CD4-positive, alpha-beta T cell treated with Interleukin-6 at 100 ng/mL for 8 hours (primary cell): ENCODE measurements at regions not wholly inside any gene's neighbourhood (a gene's known extent, or its start where the extent isn't known, plus 50 kb on each side); places are given as distances from the start of the nearest gene placed in this dataset.
"Not testable (repeated sequence)": the region's sequence is repeated elsewhere in the genome, so short reads cannot be mapped to it uniquely, and the experiment has no call there.

Source experiments
- DNase-seq: peaks from one replicate; pipeline ENCODE4 v3.0.0-alpha.2; 2020; ENCODE audit warnings: mixed read lengths, low spot score

DNA sequence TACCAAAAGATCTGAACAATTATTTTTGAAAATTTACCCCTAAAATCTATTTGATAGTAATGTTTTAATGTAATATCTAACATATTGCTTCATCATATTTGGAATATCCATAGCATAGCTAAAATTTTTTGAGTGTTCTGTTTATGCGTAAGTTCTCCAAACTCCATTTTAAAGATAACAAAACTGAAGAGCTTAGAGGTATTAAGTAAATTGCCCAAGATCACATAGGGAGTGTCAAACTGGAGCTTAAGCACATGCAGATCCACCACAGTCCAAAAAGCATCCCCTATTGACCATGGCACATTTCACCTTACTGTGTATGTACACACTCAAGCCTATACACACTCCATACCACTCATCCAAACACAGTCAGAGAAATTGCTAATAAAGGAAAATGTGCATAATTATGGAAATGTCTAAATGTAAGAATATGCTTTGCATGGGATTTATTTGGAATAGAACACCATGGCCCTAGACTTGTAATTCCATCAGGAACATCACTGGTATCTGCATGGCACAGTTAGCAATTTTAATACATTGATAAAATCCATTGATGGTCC, 85.2 kb upstream of the TGFBR2 start:
- no peak for DNase-seq

DNA sequence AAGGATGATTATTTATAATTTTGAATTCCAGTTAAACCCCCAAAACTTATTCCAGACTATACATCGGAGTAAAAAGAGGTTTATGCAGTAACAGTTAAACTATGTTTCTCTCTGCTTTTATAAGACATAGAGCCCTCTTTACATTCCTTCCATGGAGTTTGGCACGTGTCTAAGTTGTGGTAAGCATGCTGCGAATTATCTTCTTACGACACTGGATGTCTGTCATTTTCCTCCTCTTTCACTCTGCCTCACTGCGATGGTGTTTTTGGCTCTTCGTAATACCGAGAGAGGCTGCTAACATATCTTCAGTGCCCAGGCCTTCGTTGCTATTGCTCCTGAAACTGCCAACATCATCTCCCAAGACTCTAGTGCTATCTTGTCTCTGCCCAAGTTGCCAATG, 83.9 kb upstream of the TGFBR2 start:
- DNase-seq, result no peak

DNA sequence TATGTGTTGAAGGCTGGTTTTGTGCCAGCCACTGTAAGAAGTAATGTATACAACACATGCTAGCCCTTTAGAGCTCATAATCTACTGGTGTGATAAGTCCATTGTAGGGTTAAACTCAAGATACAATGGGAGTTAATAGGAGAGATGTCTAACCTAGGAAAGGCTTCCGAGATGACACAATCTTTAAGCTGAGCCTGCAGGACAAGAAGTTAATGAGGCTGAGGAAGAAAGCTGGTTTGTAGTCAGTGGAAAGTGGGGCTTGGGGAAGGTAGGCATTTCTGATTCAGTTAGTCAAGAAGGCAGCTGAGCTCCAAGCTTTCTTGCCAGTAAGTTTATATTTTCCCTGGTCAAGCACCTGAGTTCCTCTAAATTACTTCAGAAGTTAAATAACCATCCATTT, 83.0 kb upstream of the TGFBR2 start:
- no peak for DNase-seq

DNA sequence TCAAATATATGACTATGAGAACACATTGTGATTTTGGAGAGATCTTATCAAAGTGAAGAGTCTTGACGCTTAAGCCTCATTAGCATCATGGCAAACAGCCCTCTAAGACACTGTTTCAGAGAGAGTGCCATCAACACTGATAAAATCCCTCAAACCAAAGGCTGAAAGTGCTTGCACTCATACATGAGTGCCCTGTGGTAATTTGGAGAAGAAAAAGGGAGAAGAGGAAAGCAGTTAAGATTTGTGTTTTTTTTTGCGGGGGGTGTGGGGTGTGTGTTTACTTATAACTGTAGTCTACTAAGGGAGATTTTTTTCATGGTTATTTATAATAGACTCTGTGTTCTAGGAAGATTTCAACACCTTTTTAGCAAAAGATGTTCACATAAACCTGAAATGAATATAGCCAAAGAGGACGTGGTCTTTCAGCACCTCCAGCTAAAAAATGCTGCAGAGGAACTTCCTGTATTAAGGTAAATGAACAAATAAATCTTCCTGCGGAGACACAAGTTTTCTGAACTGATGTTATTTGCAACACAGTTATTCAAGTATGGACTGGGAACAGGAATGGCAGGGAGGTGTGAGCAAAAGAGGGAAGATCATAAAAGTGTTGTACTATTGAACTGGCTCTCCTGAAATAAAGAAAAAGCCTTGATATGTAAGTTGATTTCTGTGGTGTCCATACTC, 81.9 kb upstream of the TGFBR2 start:
- DNase-seq, result no peak

DNA sequence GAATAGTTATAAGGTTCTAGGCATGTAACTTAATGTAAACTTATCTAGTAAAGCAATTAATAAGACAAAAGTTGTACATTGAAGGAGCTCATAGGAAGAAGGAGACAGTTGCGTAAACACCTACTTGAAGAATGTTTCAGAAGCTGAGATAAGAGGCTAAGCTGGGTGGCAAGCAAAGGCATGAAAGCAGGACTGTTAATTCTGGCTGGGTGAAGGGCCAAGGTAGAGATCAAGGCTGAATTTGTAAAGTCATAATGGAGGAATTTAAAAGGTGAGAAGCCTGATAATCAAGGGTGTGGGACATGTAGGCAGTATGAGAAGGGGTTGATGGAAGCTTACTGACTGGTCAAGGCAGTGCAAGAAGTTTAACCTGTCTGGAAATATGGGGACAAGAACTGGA, 80.4 kb upstream of the TGFBR2 start:
- no peak for DNase-seq

DNA sequence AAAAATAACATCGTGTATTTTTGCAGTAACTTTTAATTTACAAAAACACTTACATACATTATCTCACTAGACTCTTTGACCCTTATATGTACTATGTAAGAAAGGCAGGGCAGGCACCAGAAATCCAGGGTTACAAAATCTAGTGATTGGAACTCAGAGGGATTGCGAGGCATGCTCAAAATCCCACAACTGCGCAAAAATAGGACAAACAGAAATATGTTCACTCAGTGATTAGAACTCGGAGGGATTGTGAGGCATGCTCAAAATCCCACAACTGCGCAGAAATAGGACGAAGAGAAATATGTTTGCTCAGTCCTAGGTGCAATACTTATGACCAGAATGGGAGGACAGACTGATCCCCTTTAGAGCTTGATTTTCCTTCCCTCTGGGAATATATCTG, 79.2 kb upstream of the TGFBR2 start:
- no peak for DNase-seq

DNA sequence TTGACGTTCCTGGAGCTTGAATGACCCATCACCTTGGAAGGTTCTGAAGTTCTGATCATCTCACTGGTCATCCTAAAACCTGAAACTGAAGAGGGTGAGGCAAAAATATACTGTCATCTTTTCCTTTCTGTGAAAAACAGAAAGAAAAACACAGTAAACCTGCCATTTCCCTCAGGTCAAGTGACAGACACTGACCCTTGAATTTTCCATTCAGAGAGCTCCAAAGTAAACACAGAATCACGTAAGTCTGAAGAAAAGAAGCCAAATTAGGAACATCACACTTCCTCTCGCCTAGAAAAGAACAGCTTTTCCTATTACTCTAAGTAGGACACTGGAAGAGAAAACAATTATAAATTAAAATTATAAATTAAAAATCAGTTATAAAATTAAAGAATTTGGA, 78.7 kb upstream of the TGFBR2 start:
- DNase-seq, result no peak

DNA sequence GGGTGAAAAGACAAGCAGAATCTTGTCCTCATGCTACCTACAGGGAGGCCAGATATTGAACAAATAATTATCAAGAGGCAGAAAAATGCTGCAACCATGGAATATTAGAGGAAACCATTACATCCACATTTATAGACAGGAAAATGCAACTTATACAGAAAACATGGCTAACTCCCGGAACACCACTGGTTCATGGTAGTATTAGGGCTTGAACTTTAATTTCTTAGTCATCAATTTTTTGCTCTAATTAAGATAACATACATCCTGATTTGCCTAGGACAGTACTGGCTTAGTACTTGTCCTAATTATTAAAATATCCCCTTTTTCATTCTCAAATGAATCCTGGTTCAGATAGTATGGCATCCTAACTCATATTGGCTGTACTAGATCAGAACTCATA, 76.3 kb upstream of the TGFBR2 start:
- DNase-seq, result no peak

DNA sequence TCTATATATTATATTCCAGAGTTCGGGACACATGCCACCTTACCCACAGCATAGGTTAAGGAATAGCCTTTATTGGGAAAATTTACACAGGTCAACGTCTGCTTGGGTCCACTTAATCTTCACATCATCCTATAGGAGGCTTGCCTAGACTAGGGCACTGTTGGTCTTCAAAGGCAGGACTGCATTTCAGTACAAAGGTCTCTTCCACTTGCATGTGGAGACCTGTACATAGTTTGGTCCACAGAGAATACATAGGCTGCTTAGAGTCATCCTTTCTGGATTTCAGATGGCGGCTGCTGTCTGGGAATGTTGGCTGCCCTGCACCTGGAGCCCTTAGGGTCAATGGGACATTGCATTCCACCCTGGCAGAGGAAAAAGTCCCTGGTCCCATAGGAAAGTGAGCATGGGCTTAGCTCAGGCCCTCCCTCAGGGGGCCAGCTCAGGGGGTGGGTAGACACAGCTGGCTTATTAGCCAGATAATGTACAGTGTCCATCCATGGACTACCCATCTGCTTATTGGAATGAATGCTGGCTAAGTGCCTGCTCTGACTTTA, 75.3 kb upstream of the TGFBR2 start:
- DNase-seq, result no peak

DNA sequence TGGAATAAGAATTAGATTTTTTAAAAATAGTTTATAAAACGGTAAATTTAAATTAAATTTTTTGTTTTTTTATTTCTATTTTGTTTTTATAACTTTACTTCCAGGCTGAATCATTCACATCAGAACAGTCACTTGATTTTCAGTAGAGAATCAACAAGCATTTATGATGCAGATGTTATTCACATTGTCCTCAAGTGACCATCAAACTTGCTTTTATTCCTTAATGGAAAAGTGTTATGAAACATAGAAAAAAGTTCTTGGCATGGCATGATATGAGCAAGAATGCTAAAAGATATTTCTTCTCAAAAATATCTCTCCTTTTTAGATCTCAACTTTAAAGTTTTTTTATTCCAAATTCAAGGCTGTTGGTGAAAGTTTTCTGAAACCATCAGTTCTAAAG, 70.9 kb upstream of the TGFBR2 start:
- no peak for DNase-seq

DNA sequence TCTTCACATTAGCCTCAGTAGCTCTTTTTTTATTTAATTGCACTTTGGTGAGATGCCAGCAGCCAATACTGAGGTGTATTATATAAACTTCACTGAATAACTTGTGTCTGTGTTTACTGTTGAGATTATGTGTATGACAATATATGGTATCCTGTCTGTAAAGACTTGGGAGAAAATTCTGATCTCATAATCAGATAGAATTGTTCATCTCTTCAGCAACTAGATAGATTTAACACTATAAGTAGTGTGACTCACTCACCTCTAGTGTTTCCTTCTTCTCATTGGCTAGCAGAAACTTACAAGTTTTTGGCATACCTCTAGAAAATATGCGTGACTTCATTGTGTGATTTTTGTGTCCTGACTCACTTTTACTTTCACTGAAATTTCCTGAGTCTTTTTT, 67.6 kb upstream of the TGFBR2 start:
- DNase-seq, result no peak

DNA sequence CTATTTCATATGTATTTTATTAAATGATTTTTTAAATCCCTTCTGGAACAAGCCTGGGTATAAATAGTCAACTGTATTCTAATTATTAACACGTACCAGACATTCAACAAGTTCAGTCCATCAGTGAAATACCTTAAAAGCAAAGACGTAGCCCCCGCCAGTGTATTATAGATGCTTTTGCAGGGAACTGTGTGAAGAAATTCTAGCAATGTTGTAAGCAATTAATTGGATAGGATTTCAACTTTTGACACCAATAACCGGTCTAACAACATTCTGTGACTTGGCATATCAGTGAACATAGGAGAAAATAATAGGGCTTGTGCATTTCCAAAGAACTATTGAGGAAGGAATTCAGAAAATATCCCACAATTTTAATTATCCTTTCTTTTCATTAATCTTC, 67.2 kb upstream of the TGFBR2 start:
- no peak for DNase-seq

DNA sequence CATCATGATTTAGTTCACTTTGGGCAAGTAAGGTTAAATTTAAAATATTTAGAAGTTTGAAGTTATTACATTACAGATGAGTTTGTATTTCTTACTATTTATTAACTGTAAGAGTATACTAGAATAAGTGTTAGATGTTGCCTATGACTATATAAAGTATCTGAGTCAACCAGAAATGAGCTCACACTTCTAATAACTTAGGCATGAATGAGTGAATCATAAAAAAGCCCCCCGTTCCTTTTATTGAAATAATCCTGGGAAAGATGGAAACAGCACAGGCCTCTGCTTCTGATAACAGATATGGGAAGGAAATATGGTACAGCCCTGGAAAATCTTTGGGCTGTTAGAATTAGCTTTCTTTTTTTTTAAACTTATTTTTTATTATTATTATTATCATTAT, 66.6 kb upstream of the TGFBR2 start:
- DNase-seq, result no peak

DNA sequence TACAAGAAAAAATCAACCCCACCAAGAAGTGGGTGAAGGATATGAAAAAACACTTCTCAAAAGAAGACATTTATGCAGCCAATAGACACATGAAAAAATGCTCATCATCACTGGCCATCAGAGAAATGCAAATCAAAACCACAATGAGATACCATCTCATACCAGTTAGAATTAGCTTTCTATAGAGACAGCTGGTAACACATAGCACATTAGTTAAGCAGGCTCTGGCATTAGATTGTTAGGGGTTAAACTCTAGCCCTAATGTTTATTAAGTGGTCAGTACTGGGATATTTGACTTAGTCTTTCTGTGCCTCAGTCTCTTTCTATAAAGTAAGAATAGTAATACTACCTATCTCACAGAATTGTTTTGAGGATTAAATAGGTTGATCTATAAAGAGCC, 65.2 kb upstream of the TGFBR2 start:
- DNase-seq, result not testable (repeated sequence)

DNA sequence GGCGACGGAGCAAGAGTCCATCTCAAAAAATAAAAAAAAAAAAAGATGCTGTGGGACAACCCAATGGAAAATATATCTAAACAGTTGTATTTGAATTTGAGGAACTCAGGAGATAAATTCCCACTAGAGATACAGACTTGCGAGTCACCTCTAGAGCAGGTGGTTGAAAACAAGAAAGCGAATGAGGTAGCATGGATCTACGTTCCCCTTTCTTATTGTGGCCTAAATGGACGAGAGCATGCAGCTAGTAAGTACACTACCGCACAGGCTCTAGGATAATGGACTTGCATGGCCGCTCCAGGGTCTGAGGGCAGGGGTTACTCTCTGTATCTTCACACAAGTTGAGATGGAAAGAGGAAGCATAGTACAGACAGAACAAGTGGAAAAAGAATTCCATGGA, 63.5 kb upstream of the TGFBR2 start:
- no peak for DNase-seq

DNA sequence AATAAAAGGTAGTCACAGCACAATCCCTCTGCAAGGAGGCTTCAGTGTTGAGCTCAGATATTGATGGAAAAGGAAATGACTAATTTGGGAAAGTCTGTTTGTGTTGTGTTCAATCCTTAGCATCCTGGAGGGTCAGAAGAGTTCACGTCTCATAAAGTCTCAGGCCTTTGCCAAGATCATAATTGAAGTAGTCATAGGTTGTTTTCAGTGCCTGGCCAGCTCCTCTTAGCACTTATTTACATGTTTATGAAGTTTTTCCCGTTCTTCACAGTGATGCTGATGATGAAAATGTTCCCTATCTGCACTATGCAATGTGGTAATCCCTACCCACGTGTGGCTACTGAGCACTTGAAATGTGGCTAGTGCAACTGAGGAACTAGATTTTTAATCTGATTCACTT, 61.6 kb upstream of the TGFBR2 start:
- no peak for DNase-seq

DNA sequence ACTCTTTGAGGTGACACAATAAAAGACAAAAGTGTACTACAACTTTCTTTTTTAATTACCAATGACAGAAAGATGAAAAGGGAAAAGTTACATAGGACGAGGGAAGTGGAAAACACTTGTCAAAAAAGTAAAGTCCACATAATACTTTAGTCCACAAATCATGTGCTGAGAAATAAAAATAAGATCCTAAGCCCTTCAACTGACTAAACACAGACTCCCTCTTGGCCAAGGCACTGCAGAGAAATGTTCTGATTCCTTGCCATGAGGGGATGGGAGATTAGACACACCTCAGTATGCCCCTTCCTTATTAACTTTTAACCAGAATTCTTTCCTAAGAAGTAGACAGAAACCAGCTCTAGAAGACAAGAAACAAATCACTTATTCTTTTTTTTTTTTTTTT, 59.5 kb upstream of the TGFBR2 start:
- no peak for DNase-seq

DNA sequence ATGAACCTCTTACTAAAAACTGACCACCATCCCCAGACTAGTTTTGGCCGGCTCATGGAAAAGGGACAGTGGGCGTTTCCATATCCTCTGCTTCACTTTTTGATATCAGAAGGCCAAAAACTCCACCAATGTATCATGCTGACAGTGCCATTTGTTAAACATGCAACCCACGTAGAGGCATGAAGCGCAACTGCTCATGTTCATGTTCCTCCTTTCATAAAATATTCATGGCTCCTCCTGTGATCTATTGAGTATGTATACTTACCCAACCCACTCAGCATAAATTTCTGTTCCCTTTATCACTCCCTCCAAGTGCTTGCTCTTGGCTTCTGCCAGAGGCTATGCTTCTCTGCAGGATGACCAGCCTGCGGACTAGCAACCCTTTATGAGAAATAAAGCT, 58.7 kb upstream of the TGFBR2 start:
- no peak for DNase-seq

DNA sequence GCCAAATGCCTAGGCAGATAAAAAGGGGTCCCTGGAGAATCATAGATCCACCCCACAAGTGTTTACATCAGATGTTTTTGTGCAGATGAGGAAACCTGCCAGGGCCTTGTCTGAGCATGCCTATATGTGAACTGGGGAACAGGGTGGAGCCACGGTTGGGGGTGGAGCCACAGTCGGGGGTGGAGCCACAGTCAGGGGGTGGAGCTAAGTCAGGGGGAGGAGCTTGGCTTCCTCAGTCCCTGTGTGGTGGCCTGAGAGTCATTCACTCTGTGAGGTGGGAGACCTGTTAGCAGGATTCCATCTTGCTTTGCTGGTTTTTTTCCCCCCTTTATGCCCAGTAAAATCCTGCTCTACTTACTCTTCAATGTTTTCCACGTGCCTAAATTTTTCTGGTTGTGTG, 57.8 kb upstream of the TGFBR2 start:
- DNase-seq, result no peak

DNA sequence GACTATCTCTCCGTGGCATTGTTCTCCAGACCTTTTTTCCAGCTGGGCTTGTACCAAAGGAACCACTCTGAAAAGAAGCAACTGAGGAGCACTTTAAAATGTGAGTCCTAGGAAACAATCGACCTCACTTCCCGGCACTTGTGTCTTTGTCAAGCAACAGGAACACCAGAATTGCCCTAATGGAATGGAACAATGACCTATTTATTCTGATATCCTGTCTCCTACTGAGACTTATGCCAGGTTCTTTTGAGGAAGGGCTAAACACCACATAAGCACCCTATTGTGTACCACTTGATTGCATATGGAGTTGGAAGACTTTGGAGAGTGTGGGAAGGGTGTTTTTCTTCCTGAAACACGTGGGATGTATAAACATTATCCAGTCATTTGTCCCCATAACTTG, 56.8 kb upstream of the TGFBR2 start:
- DNase-seq, result no peak

DNA sequence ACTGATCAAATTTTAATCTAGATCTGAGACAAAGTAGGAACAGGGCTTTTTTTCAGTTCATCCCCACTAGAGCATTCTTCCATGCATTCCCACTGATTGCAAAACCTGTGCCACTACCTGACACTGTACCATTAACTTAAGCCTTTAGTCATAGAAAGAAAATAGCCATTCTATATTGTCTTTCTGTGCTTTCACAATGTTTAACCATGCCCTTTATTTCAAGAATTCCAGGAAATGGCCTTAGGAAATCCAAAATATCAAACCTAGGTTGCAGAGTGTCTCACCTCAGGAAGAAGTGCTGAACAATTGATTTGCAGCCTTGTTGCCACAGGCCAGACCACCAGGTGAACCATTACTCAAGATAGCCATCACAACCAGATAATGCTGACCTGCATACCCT, 56.2 kb upstream of the TGFBR2 start:
- no peak for DNase-seq

DNA sequence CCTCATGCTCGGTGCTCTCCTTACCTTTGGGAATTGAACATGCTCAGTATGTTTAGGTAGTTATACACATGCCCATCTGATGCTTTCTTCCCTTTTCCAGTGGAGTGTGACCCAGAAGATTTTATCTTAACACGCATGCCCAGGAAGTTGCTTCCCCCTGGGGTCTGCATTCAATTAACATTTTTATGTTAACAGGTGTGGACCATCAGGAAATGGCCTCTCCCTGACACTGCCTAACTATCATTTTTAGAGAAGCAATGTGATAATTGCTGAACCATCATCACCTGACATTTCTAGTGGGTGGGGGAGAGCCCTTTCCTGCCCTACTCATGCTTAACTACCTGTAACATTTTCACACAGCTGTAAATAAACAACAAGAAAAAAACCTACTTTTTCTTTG, 55.1 kb upstream of the TGFBR2 start:
- DNase-seq, result no peak

DNA sequence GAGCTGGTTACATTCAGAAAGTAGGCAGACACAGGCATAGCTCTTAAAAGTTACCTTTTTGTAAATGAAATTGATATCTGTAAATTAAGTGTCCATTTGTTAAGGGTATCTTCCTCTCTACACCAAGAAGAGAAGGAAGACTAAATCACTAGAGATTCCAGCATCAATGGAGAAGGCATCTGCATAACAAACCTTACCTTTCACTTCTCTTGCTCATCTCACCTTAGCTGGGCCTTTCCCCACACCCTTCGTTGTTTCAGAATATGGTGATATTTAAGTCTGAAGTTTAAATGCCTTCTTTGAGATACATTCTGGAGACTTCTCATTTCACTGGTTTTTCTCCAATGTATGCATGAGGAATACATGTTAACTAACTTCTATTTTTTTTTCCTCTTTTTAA, 54.5 kb upstream of the TGFBR2 start:
- no peak for DNase-seq

DNA sequence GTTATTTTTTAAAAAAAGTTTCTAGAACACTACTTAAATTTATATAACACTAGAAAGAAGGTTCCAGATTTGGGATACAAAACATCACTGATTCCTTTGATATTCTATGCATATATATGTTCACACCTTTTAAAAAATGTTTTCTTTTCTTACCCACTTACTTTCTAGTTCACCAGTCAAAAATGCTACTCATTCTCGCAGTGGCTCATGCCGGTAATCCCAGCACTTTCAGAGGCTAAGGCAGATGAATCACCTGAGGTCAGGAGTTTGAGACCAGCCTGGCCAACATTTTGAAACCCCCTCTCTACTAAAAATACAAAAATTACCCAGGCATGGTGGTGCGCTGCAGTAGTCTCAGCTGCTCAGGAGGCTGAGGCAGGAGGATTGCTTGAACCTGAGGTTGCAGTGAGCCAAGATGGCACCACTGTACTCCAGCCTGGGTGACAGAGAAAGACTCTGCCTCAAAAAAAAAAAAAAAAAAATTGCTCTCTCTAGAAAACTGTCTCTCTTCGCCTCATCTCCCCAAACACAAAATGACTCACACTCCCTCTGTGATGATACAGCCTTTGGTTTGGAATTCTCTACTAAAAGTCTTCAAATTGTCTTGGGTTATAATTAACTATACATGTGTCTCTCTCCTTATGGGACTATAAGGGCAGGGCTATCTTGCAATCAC, 52.6 kb upstream of the TGFBR2 start:
- DNase-seq, result no peak
